ENCODE measurements at regions not wholly inside any gene's neighbourhood (a gene's known extent, or its start where the extent isn't known, plus 50 kb on each side); places are given as distances from the start of the nearest gene placed in this dataset.

DNA sequence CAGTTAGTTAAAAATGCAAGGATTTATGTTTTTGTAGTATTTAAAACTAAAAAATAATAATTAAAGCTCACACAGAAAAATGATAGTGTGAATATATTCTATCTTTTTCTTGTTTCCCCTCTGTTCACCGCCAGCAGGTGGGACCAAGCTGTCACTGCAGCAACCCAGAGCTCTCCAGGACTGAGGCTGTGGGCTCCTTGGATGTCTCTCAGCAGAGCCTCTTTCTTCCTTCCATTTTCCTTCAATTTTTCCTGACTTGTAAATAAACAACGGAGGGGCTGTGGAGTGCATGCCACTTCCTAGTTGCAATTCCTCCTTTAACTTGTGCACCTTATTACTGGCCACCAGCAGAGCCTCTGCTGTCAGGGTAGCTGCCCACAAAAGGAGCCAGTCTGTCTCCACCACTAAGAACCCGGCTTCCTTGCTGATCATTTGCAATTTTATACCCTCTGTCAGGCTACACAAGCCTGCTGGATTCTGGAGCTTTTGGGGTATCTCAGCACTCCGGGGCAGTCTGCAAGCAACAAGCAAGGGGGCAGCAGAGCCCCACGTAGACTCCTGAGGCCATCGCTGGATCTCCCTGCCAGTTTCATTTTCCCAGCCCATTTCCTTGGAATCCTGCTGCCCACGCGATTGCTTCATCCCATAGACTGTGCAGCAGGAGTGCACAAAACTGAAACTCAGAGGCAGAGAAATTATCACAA, 1467.4 kb downstream of the C4orf33 start:
- no peak for DNase-seq

DNA sequence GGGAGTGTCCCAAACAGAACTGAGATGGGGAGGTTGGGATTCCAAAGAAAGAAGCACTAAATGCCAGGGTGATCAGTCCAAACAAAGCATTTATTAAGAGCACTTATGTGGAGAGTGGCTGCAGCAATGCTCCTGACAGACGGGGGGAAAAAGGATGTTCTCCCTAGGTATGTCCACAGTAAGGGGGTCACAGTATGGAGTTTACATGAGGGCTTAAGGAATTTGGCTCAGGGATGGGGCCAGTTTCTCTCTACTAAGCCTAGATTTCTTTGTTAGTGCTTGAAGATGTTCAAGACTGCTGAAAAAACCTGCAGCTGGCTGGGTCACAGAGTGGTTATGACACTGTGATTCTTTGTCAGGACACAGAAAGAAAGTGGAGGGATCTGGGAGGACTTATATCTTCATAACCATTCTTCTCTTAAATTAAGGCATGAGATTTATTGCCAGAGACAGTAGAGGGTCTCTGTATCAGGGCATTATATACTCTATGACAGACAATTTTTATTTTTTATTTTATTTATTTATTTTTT, 1468.0 kb downstream of the C4orf33 start:
- DNase-seq = no peak

DNA sequence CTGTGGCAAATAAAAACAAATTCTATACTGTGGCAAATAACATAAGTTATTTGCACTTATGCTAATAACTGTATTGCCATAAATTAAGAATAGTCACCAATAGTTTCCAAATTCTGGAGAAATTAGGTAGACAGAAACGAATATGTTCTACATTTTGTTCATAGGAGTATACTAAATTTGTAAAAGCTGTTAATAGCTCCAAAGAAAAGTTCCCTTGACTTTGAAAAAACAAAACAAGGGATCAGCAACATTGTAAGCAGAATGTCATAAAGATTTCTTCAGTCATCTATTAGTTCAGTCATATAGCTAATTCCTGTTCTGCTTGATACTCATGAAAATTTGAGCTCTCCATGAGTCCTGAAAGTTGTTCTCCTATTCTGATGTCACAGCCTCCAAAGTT, 1472.8 kb downstream of the C4orf33 start:
- DNase-seq = no peak

DNA sequence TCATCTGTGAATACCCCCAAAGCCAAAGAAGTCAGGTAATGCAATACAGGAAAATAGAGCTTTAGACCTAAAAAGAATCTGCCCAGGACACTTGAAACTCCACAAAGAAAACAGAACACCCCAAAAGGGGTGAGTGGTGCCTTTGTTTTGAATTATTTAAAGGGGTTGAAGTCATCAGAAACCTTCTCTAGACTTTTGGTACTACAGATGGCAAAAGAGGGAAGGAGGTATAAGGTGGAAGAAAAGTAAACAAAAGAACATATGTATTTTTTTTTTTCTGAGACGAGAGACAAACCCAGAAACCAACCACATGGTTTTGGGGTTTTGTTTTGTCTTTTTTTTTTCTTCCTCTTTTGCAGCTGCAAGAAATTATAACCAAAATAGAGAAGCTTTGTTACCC, 1477.8 kb downstream of the C4orf33 start:
- no peak for DNase-seq

DNA sequence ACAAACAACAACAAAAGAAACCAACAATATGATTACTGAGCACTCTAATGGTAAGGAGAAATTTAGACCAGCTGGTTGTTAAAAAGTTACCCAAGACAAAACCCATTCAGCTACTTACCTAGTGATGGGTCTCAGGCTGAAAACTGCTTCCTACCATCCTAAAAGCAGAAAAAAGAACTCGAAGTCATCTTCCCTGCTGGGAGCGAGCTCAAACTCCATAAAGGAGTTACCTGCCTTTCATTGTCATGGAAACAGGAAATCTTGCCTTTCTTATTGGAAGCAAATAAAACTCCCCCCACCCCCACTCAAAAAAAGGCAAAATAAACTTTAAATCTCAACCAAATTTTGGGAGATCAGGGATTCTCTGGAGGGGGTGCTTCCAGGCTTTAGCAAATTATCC, 1478.3 kb downstream of the C4orf33 start:
- DNase-seq = no peak

DNA sequence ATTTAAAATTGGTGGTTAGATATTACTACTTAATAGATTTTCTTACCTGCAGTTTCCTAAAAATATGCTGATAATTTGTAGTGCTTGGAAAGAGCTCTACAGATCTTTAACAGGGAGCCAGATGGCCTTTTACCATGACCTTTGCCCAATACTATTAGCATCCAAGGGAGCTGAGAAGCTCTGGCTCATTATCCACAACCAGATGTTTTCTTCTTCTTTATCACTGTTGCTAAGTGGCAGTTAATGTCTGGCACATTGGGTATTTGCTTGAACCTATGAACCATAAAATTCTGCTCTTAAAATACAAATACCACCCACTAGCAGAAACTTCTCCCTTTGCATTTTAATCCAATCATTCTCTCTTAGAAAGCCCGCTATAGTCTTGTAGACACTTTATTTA, 1480.3 kb downstream of the C4orf33 start:
- no peak for DNase-seq

DNA sequence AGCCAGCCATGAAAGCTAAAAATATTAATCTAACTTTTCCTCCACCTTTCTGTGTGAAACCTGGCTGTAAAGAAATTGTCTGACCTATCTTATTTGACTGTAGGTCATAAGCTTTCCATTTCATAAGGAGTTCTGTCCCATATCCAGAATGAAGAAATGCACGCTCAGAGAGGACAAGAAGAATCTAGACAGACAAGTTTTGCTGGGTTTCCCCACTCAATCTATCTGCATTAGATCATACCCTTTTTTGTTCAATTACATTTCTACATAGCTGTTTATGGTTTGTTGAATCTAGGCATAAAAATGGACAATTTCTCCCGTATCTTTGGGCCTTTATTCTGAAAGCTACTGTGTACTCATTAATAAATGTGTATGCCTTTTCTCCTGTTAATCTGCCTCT, 1495.1 kb downstream of the C4orf33 start:
- DNase-seq = no peak

DNA sequence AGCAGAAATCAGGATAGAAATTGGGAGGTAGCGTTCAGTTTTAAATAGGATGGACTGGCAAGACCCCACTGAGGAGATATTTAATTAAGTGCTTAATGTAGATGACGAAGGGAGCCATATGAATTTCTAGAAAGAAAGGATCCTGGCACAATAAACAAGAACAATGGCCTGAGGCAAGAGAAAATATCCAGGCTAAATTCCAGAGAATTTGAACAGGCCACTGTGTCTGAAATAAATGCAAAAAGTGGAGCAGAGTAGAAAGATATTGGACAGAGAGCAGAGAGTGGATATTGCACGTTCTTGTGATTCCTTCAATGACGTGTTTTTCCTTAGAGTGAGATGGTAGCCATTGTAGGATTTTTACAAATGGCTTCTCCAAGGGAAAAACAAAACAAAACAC, 1504.8 kb downstream of the C4orf33 start:
- DNase-seq = no peak

DNA sequence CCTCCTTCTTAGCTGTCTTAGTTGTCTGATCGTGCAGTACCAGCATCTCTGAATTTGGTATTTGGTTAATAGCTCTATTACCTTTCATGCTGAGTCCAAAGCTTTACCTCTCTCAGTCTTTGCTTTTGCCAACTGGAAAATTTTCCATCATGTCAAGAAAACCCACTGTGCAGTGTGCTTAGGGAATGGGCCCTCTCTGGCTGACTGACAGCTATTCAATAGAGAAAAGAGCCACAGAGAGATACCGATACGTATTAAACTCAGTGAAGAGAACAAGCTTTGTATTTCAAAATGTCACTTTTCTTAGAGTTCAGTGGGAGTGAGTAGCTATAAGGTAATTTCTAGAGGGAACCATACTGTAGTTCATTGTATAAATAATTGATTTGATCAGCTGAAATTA, 1507.1 kb downstream of the C4orf33 start:
- DNase-seq = no peak

DNA sequence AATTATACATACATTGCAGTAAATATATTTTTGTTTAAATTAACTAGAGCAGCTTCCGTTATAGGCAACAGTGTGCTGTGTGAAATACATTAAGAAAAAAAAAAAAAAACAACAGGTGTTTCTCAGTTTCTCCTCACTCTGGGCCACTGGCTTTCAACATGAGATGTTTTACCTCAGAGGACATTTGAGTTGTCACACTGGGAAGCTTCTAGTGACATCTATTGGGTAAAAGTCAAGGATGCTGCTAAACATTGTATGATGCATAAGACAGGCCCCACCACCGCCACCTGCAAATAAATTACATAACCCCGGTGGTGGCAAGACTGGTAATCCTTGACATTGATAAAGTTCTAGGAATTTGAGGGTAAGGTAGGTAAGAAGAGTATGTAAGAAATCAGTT, 1512.2 kb downstream of the C4orf33 start:
- DNase-seq = no peak

DNA sequence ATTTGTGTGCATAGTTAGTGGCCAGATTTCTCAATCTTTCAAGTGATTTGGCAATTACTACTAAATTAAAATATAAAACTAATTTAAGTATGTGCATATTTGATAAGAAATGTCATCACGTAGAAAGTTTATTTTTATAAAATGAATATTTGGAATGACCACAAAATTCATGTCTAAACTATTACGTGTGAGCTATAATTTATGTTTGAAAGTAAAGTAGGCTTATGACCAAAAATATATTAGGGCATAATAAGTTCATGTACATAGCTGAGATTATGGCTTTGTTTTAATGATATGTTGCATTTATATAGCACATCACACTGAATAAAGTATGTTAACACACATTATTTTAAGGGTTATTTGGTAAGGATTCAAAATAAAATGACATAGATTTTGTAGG, 1532.6 kb downstream of the C4orf33 start:
- DNase-seq = no peak

DNA sequence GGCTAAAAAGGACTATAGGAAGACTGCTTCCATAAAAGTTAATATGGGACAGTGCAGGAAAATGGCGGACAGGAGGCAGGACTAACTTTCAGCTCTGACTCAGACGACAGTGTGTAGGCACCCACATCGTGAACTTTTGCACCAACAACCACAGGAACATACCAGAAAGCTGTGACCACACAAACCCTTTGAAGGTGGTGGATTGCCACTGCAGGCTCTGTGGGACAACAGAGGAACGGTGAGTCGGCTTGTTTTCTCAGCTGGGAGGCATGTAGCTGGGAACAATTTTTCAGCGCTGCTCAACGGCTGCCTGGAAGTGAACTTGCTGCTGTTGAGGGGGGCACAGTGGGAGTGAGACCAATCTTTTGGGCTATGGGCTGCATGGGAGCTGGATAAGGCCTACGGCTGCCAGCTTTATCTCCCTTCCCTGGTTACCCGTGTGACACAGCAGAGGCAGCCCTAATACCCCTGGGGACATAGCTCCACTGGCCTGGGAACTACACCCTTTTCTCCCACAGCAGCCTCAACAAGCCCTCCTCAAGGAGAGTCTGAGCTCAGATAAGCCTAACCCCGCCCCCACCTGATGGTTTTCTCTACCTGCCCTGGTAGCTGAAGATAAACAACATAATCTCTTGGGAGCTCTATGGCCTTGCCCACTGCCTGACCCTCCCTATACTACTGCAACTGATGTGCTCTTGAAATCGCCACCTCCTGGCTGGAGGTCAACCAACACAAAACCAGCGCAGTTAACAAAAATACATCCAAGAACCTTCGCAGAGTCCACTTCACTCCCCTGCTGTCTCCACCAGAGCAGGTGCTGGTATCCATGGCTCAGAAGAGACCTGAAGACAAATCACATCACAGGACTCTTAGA, 1537.0 kb downstream of the C4orf33 start:
- no peak for DNase-seq

DNA sequence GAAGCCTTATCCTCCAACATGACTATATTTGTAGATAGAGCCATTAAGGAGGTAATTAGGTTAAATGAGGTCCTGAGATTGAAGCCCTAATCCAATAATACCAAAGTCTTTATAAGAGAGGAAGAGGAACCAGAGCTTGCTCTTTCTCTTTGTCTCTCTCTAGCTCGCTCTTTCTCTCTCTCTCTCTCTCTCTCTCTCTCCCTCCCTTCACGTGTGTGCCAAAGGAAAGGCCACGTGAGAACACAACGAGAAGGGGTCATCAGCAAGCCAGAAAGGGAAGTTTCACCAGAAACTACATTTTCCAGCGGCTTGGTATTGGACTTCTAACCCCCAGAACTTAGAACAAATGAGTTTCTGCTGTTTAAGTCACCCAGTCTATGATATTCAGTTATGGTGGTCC, 1540.5 kb downstream of the C4orf33 start:
- no peak for DNase-seq

DNA sequence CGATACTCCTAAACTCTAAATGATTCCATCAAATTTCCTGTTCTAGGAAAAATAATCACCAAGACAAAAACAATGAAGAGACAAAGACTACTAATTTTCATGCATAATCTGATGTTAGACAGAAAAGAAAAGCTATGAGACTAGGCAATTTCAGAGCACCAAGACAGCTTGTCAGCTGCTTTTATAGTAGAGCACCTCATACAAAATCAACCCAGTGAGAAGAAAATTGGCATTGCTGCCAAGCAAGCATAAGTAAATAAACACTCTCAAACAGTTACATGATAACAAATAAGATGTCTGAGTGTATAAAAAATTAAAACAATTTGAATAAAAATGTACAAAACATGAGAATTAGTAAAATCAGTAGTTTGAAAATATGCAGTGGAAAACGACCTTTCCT, 1544.6 kb downstream of the C4orf33 start:
- DNase-seq = no peak

DNA sequence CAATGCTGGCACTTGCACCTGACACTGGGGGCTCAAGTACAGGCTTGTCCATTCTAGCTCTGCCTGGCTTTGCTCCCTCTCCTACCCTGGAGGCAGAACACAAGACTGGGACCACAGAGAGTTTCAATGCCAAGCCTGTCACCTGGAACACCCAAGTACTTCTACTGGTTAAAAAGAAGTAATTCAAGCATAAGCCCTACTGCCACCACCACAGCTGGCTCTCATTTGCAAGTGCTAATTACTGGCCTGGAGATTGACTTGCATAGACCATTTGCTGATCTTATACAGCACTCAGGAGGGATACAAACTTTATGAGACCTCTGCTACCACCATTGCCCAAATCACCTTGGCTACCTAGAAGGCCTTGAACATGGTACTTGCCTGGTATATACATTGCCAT, 1550.9 kb downstream of the C4orf33 start:
- no peak for DNase-seq

DNA sequence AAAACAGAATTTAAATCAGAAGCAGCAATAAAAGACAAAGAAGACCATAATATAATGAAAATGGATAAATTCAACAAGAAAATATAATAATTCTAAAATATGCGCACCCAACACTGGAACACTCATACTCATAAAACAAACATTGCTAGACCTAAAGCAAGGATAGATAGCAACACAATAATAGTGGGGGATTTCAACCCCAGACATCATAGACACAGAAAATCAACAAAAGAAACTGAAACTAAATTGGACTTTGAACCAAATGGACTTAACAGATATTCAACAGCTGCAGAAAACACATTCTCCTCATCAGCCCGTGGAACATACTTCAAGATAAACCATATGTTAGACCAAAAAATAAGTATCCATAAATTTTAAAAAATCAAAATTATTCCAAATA, 1552.6 kb downstream of the C4orf33 start:
- DNase-seq = no peak

DNA sequence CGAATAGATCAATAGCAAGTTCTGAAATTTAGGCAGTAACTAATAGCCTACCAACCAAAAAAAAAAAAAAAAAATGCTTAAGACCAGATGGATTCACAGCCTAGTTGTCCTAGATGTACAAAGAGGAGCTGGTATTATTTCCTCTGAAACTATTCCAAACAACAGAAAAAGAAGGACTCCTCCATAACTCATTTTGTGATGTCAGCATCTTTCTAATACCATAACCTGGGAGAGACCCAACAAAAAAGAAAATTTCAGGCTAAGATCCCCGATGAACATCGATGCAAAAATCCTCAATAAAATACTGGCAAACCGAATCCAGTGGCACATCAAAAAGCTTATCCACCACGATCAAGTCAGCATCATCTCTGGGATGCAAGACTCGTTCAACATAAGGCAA, 1557.9 kb downstream of the C4orf33 start:
- DNase-seq = no peak

DNA sequence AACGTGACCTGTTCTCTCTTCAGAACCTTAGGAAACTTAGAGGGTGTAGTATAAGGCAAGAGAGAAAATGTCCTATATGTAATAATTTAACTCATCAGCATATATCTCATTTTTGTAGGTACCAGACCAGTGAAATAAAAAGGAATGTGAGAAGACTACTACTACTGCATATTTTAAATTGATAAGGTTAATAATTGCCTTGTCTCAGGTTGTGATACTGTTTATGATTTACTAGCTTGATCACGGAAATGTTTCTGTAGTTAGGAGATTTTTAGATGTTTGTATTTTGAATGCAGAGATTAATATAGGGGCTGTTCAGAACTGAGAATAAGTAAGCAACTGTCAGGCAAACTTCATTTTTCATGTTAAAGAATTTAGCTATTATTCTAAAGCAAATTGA, 1563.4 kb downstream of the C4orf33 start:
- no peak for DNase-seq

DNA sequence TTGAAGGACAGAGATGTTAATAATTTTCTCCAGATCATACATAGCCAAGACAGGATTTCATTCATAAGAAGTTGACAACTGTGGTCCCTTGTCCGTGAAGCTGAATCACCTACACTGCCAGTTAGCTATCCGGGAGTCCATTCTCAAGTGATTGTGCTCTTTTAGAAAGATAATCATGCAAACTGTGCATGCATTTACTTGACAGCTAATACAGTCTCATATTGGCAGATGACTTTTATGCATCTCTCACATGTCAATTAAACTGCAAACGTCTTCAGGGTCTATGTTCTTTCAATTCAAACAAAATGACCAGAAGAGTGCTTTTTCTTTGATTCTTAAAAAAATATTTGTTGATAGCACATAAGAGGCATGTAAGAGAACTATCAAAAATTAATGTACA, 1572.9 kb downstream of the C4orf33 start:
- DNase-seq = no peak

DNA sequence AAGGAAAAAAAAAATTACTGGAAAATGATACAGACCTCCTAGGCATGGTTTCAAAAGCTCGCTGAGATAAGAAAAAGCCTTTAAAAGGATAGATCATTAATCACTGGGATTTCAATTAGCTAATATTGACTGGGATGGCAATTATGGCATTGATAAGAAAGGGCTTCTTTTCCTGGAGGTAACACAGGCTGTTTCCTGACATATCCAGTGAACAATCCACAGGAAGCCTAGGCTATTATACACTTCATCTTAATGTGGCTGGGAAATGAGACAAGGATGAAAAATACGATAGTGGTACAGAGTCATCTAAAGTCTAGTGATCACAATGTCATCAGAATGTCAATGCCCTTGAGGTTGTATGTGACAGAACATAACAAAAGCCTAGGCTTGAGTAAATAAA, 1579.3 kb downstream of the C4orf33 start:
- DNase-seq = no peak

DNA sequence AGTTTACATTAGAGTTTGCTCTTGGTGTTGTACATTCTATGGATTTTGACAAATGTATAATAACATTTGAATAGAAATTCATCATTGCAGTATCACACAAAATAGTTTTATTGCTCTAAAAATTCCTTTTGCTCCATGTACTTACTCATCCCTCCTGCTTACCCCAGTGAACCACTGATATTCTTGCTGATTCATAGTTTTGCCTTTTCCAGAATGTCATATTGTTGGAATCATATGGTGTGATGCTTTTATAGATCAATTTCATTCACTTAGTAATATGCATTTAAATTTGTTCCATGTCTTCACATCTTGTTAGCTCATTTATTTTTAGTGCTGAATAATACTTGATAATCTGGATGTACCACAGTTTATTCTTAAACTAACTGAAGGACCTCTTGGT, 1593.2 kb downstream of the C4orf33 start:
- no peak for DNase-seq

DNA sequence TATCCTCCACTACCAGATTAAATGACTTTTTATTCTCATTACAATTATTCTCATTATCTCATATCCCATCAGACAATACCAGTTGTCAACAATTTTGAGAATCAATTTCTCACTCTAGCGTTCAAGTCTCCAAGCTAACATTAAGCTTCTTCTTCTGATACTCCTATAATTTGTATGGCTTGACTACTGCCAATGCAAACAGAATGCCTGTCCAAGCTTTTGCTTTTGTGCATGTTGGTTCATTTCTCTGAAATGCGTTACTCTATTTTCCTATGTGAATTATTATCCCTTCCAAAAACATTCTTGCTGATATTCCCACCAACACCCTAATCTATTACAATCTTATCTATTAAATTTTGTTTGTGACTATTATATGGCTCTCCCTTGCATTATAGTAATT, 1602.3 kb downstream of the C4orf33 start:
- DNase-seq = no peak

DNA sequence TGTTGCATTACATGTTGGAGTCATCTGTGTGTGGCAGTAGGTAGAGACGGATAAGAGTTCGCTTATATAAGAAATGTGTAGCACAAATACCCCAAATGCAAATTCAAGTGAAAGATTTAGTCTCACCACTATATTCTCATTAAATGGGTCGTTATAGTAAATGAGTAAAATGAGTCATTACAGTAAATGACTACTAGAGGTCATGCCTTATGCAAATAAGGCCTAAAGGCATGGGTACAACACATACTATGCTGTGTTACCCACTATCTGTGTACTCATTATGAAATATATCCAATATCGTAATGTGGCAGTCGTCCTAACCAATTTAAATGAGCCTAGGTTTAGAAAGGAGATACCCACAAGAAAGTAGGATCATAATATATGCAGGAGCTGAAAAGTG, 1603.1 kb downstream of the C4orf33 start:
- no peak for DNase-seq

DNA sequence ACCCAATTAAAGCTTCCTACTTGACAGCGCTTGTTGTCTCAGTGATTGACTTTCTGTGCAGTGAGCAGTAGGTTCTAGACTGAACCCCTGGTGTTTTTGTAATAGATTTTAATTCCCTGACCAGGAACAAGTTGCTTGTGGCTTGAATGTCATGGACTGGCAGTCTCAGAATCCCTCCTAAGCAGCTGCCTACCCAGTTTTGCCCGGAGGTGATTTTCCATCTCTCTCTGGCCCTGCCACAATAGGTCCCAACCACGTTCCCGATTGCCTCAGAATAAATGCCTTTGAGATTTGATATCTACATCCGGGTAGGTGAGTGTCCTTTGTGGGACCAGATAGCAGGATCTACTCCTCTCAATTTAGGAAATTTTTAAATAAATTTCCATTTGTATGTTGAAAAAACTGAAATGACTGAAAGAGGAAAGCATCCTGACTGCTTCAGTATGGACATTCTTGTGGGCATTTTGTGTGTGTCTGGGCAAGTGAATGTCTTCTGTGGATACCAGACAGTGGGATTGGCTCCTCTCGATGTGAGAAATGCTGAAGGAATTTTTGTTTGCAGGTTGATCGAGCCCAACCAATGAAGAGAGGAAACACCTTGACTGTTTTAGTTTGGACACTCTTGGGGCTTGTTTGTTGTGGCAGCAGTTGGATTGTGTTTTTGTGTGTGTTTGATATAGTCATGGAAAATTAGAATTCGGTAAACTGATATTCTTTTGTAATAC, 1607.4 kb downstream of the C4orf33 start:
- DNase-seq = no peak
